OCI-LY3 (cell line): ENCODE measurements at regions not wholly inside any gene's neighbourhood (a gene's known extent, or its start where the extent isn't known, plus 50 kb on each side); places are given as distances from the start of the nearest gene placed in this dataset.
"Not testable (repeated sequence)": the region's sequence is repeated elsewhere in the genome, so short reads cannot be mapped to it uniquely, and the experiment has no call there.

Experiments used
- H2AFZ ChIP-seq: fragments of 200-600, 300-600 bp; shearing (Covaris generic); 2 replicates; pipeline ENCODE4 v1.6.0; 2014; ENCODE audit warnings: antibody characterized with exemption, low read depth, low read length
- H3K27ac ChIP-seq: fragments of 200-600, 300-600 bp; sonication (generic); 2 replicates; pipeline ENCODE4 v1.5.1; 2014; ENCODE audit warnings: mild to moderate bottlenecking, low read length, moderate library complexity, mixed read lengths
- H3K27me3 ChIP-seq: fragments of 200-600, 300-600 bp; sonication (generic); 2 replicates; pipeline ENCODE4 v1.6.1; 2014; ENCODE audit warnings: low read depth, low read length, mixed read lengths
- H3K36me3 ChIP-seq: fragments of 200-600, 300-600 bp; sonication (generic); replicated peaks from 2 replicates; pipeline ENCODE3; 2014; ENCODE audit warnings: low read depth, low read length, mixed read lengths
- H3K4me1 ChIP-seq: fragments of 300-600, 200-600 bp; sonication (generic); 2 replicates; pipeline ENCODE4 v1.6.1; 2014; ENCODE audit warnings: low read length, mixed read lengths
- H3K4me2 ChIP-seq: fragments of 200-600, 300-600 bp; sonication (generic); 2 replicates; pipeline ENCODE4 v1.6.1; 2014; ENCODE audit warnings: low read length, mixed read lengths
- H3K4me3 ChIP-seq: fragments of 300-600, 200-600 bp; sonication (generic); 2 replicates; pipeline ENCODE4 v1.5.1; 2014; ENCODE audit warnings: antibody characterized with exemption, mild to moderate bottlenecking, low read length, moderate library complexity
- H3K79me2 ChIP-seq: fragments of 300-600, 200-600 bp; shearing (Covaris generic); 2 replicates; pipeline ENCODE4 v1.6.1; 2014; ENCODE audit warnings: mild to moderate bottlenecking, low read length, mixed read lengths
- H3K9ac ChIP-seq: fragments of 300-600, 200-600 bp; shearing (Covaris generic); 2 replicates; pipeline ENCODE4 v1.6.0; 2014; ENCODE audit warnings: mild to moderate bottlenecking, low read length, moderate library complexity
- H3K9me3 ChIP-seq: fragments of 200-600, 300-600 bp; shearing (Covaris generic); 2 replicates; pipeline ENCODE4 v1.6.1; 2014; ENCODE audit warnings: low read length, mixed read lengths; ENCODE audit not compliant: insufficient read depth
- H4K20me1 ChIP-seq: fragments of 200-600, 300-600 bp; sonication (generic); 2 replicates; pipeline ENCODE4 v1.6.1; 2016; ENCODE audit warnings: low read length, mixed read lengths; ENCODE audit not compliant: insufficient read depth
- CTCF ChIP-seq: fragments of 200-600, 300-600 bp; sonication (generic); IDR thresholded peaks from 2 replicates; pipeline ENCODE4 v1.5.1; 2014; ENCODE audit warnings: antibody characterized with exemption, low read length, low read depth
- EZH2phosphoT487 ChIP-seq: fragments of 200-600 bp; shearing (Covaris generic); IDR thresholded peaks from 2 replicates; pipeline ENCODE4 v1.6.1; 2018; ENCODE audit warnings: antibody characterized with exemption, mixed run types, low read depth

GRCh38 chr6:141521440-141521839 lies 611.3 kb upstream of the GJE1 start:
- H3K27ac ChIP-seq = no peak overlapping the region
- no peak overlapping the region for H3K4me3 ChIP-seq
- H3K4me1 ChIP-seq = no peaks in the 10 kb centered on the region
- TF ChIP-seq CTCF = no peak
- no peak for TF ChIP-seq EZH2phosphoT487
- H4K20me1 ChIP-seq = no peaks in the 10 kb centered on the region
- no peak overlapping the region for H3K9ac ChIP-seq
- no peak overlapping the region for H2AFZ ChIP-seq
- no peaks in the 10 kb centered on the region for H3K27me3 ChIP-seq
- H3K4me2 ChIP-seq = no peak overlapping the region
- no peaks in the 10 kb centered on the region for H3K36me3 ChIP-seq
- no peaks in the 10 kb centered on the region for H3K9me3 ChIP-seq
- H3K79me2 ChIP-seq = no peaks in the 10 kb centered on the region

DNA sequence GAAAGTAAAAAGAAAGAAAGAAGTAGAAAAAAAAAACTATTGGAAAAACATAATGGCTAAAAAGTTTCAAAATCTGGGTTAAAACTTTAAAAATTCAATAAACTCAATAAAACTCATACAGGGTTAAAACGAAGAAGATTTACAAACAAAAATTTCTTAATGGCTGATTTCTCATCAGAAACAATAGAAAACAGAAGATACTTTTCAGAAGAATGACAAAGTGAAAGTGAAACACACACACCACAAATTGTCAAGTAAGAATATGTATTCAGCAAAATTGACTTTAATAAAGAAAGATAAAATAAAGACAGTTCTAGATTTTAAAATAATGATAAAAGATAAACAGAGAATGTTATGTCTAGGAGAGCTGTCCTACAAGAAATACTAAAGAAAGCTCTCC lies 618.9 kb upstream of the GJE1 start:
- H3K9ac ChIP-seq = no peak overlapping the region
- H3K27me3 ChIP-seq = no peaks in the 10 kb centered on the region
- H3K4me1 ChIP-seq = no peaks in the 10 kb centered on the region
- H2AFZ ChIP-seq = no peak overlapping the region
- no peaks in the 10 kb centered on the region for H3K9me3 ChIP-seq
- no peak overlapping the region for H3K4me3 ChIP-seq
- no peak overlapping the region for H3K4me2 ChIP-seq
- no peaks in the 10 kb centered on the region for H4K20me1 ChIP-seq
- no peak overlapping the region for H3K27ac ChIP-seq
- H3K79me2 ChIP-seq = no peaks in the 10 kb centered on the region
- TF ChIP-seq CTCF (no peak), EZH2phosphoT487 (no peak)
- H3K36me3 ChIP-seq = no peaks in the 10 kb centered on the region

- Histone ChIP-seq H3K79me2 (no peaks in the 10 kb centered on the region), H2AFZ (no peak overlapping the region)
Observed at GRCh38 chr6:141510803-141511202, 621.9 kb upstream of the GJE1 start.

GRCh38 chr6:141506062-141506461 lies 626.7 kb upstream of the GJE1 start:
- not testable (repeated sequence) for H3K36me3 ChIP-seq, H3K9ac ChIP-seq, H3K4me3 ChIP-seq, H2AFZ ChIP-seq, H4K20me1 ChIP-seq, H3K27me3 ChIP-seq, H3K79me2 ChIP-seq, H3K9me3 ChIP-seq, H3K4me2 ChIP-seq, H3K27ac ChIP-seq, H3K4me1 ChIP-seq

More at GRCh38 chr6:141510803-141511202, 621.9 kb upstream of the GJE1 start:
- H3K9ac ChIP-seq = no peak overlapping the region
- no peak overlapping the region for H3K4me2 ChIP-seq
- H3K36me3 ChIP-seq = no peaks in the 10 kb centered on the region
- no peaks in the 10 kb centered on the region for H3K27me3 ChIP-seq
- TF ChIP-seq EZH2phosphoT487 (no peak), CTCF (no peak)
- no peak overlapping the region for H3K4me3 ChIP-seq
- H3K27ac ChIP-seq = no peak overlapping the region
- no peaks in the 10 kb centered on the region for H3K9me3 ChIP-seq
- no peaks in the 10 kb centered on the region for H4K20me1 ChIP-seq
- no peaks in the 10 kb centered on the region for H3K4me1 ChIP-seq

GRCh38 chr6:141504318-141504717 lies 628.4 kb upstream of the GJE1 start:
- H3K27ac ChIP-seq, H4K20me1 ChIP-seq, H3K4me1 ChIP-seq, H3K27me3 ChIP-seq, H3K9me3 ChIP-seq, H3K36me3 ChIP-seq, H3K9ac ChIP-seq, H2AFZ ChIP-seq, H3K4me3 ChIP-seq, H3K79me2 ChIP-seq, H3K4me2 ChIP-seq: not testable (repeated sequence)
